GM10266 (cell line): ENCODE measurements at regions not wholly inside any gene's neighbourhood (a gene's known extent, or its start where the extent isn't known, plus 50 kb on each side); places are given as distances from the start of the nearest gene placed in this dataset.

Experiments
- DNase-seq: peaks from one replicate; pipeline ENCODE4 v3.0.0; 2012; ENCODE audit errors: extremely low spot score
- TF ChIP-seq, protein P1 (sequence below): IDR thresholded peaks from 2 replicates; pipeline ENCODE4 v1.5.1; 2012; ENCODE audit warnings: mild to moderate bottlenecking, low read depth; ENCODE audit not compliant: control insufficient read depth, insufficient read depth; ENCODE audit errors: missing control alignments

DNA sequence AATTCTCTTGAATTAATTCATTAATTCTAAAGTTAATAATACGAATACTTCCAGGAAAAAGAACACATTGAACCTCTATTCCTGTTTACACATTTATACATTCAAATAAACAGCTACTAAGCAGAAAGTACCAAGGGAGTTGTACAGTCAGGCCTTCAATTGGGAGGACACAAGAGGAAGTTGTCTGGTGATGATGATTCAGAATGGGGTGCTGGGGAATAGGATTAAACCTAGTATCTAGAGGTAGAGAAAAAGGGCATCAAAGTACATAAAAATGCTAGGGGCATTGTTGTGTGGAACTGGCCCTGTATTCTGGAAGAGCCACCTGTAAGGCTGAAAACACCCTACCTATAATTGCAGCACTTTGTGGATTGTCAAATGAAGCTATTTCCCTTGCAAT is 71.7 kb upstream of the MROH9 start:
- TF ChIP-seq, protein P1, sequence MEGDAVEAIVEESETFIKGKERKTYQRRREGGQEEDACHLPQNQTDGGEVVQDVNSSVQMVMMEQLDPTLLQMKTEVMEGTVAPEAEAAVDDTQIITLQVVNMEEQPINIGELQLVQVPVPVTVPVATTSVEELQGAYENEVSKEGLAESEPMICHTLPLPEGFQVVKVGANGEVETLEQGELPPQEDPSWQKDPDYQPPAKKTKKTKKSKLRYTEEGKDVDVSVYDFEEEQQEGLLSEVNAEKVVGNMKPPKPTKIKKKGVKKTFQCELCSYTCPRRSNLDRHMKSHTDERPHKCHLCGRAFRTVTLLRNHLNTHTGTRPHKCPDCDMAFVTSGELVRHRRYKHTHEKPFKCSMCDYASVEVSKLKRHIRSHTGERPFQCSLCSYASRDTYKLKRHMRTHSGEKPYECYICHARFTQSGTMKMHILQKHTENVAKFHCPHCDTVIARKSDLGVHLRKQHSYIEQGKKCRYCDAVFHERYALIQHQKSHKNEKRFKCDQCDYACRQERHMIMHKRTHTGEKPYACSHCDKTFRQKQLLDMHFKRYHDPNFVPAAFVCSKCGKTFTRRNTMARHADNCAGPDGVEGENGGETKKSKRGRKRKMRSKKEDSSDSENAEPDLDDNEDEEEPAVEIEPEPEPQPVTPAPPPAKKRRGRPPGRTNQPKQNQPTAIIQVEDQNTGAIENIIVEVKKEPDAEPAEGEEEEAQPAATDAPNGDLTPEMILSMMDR: no peak
- no peak for DNase-seq

DNA sequence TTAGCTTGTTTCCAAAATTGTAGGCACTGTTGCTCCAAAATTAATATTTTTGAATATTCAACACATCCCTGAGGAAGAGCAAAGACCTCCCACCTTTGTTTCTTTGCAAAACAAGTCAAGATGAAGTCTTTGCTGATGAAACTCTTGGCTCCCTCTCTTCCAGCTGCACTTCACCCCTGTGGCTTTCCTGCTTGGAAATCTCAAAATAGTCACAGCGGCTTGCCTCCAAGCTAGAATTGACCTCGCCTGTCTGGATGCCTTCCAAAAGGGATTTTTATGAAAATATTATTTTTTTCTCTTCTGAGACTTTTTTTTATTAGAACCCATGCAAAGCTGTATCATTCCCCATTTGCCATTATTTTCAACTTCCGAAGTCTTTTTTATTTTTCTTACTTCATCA is 71.1 kb upstream of the MROH9 start:
- TF ChIP-seq, protein P1: no peak
- no peak for DNase-seq

DNA sequence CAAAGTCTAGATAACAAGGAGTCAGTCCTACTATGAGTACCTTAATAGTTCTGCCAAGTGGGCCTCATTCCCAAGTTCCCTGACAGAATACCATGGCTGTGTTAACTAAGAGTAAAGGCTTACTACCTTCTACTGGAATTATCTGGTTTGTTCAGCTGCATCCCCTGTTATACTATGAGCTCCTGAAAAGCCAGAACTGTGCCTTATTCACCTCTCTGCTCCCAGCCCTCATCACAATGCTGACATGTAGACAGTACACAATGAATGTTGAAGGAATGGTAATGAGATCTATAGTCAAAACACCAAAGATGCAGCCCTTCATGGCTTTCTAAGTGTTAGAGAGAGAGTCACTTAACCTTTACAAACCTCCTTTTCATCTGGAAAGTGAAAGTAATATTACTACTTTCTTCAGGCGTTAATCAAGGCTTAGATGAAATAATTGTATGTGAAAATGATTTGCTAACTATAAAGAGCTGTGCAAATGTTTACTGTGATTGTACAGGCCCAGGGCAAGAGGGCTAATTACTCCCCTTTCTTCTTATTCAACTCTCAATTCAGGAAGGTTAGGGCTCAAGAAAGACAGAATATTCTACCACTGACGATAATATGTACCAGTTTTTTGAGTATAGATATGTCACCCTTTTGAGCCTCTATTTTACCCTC is 70.3 kb upstream of the MROH9 start:
- no peak for DNase-seq
- TF ChIP-seq, protein P1: no peak

DNA sequence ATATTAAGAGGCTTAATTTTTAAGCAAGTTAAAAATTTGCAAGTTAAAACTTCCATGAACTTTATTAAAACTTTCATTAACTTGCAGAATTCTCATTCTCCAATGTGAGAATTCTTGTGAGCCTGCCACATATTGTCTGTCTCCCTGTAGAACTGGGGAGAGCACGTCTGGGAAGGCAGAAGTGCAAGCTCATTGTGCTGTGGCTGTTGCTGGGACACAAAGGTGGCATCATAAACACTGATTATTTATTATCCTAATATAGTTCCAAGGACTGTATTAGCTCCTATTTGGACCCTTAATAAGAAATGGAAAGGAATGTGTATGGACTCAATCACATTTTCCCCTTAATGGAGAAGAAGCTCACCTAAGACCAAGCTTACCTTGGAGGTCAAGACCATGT is 68.7 kb upstream of the MROH9 start:
- TF ChIP-seq, protein P1: no peak

DNA sequence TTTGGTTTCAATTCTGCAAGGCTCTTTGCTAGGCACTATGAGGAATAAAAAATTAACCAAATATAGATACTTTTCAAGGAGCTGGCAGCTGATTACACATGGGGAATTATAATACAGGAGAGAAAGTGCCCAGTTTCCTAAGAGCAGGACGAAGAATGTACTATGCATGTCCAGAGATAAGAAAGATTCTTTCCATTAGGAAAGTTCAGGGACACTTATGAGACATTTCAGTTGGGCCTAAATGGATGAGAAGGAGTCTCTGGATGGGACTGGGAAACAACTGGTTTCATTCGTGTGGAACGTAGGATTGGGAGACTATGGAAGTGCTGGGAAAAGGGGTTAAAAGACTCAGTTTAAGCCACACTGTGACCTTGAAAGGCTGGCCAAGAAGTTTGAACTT is 63.5 kb upstream of the MROH9 start:
- DNase-seq: no peak
- TF ChIP-seq, protein P1: no peak

More for the DNA sequence above, 68.7 kb upstream of the MROH9 start:
- DNase-seq: no peak

DNA sequence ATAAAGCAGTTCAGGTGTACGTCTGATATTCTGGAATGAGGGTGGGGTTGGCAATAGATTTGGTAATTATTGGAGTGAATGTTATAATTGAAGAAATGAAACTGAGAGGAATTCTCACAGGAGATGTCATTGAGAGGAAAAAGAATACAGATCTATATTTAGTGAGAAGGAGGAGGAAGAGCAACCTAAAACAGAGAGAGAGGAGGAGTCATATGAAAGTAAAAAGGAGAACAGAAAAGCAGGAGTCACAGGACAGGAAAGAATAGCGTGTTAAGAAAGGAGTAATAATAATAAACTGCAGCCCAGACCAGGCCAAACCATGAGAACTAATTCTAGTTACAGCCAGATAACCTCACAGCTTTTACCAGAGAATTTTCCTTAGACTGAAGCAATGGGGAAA is 62.7 kb upstream of the MROH9 start:
- no peak for DNase-seq
- TF ChIP-seq, protein P1: no peak

DNA sequence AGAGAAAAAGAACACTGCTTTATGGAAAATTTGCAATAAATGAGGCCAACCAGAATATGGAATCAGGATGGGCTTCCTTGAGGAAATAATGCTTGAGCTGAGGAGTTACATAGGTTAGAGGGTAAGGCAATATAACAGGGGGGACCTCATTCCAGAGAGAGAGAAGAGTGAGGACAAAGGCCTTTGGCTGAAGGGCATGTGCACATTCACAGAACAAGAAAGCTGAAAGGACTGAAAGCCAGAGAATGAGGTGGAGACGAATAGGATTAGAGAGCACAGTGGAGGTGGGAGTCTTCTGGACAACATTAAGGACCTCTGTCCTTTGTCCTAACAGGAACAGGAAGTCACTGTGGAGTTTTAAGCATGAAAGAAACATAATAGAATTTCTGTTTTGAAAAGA is 60.7 kb upstream of the MROH9 start:
- DNase-seq: no peak
- TF ChIP-seq, protein P1: no peak
